ENCODE measurements at regions not wholly inside any gene's neighbourhood (a gene's known extent, or its start where the extent isn't known, plus 50 kb on each side); places are given as distances from the start of the nearest gene placed in this dataset.
A peak's percentile ranks its signal among the peaks of the same experiment; 100 is the strongest.

DNA sequence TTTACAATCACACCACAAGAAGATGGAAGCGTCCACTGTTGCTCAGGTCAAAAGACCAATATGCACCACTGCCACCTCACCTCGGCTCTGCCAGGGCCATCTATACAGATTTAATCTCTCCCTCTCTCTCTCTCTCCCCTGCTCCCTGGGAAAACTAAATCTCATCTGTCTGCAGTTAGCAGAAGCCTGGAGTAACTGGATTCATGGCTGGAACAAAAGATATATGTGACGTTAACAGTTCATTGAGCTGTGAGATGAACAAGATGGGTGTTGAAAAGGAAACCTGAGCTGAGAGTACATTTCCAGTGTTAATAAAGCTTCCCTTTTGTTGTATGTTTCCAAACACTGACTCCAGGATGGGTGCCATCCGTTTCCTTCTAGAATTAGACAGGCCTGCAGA lies 369.7 kb downstream of the CDK5RAP2 start:
- DNase-seq: no peak

GRCh38 chr9:120202856-120203654 lies 376.9 kb downstream of the CDK5RAP2 start:
- DNase-seq: no peak

DNA sequence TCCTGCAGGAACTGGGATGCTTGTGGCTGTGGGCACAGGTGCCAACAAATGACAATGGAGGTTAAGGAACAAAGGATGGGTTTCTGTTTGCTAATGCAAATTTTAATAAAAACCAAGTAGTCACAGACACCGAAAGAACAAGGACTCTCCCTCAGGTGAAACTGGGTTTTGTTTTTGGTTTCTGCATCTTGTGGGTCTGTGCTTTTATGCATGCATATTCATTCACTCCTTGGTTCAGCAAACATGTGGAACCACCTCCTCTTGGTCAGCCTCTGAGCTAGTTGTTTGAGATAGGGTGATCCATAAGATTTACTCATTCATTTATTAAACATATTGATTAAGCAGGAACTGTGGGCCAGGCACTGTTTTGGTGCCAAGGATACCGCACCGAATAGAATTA lies 381.9 kb downstream of the CDK5RAP2 start:
- no peak for DNase-seq

DNA sequence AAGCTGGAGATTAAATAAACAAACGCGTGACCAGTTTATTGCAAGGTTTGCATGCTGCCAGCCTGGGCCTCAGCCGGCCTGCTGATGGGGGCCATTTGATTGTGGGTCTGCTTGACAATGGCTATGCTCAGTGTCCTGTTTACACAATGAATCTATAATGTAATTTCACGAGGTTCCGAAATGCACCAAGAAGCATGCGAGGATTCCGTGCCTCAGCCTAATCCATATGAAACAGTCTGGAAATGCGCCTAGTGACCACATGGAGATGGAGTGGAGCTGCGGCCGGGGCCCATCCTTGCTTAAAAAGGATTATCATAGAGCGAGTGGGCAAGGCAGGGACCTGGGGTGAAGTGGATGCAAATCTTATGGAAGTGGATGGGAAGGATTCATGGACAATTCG lies 382.4 kb downstream of the CDK5RAP2 start:
- DNase-seq: no peak

DNA sequence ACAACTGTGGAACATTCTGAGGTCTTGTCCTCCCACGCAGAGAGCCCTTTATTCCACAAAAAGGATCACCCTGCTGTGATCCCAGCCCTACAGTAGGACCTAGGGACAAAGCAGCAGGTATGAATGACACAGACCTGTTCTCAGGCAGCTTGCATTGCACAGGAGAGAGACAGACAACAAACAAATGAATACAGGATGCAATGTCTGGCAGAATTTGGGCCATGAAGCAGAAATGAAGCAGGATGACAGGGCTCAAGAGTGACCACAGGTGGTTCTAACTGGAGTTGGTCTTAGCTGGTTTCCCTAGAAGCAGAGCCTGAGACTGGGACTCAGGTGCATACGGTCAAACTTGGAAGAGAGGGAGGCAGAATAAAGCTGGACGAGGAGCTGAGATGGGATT lies 388.8 kb downstream of the CDK5RAP2 start:
- DNase-seq: no peak

GRCh38 chr9:120187758-120188157 lies 392.2 kb downstream of the CDK5RAP2 start:
- no peak for DNase-seq

DNA sequence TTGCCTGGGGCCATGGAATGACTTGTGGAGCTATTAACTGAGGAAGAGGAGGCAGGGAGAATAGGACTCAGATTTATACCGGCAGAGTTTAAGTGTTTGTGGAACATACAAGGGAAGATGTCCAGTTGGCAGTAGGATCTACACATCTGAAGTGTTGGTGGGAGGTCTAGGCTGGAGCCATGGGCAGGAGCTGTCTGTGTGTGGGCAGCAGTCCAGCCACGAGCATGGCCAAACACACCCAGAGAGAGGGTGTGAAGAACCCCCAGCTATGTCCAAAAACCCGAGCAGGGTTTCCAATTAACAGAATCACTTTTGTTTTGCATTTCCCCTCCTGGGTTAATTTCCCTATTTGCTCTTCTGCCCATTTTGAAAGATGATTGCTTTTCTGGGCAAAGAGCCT lies 393.7 kb downstream of the CDK5RAP2 start:
- no peak for DNase-seq

DNA sequence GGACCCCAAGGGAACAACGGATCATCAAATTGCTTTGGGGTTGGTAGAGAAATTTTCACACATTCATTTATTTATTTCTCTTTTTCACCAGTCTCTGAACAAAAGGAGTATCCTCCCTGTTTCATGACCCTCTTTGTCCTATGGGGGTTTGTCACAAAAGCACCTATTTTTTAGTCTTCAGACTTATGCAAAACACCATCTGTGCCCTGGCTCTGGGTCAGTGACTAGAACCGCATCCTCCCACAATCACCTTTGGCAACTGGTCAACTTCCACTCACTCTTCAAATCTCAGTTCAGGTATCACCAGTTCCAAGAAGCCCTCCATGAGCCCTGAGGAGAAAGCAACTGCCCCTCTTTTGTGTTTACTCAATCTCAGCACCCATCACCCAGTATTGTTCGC lies 395.7 kb downstream of the CDK5RAP2 start:
- DNase-seq: no peak

GRCh38 chr9:120183615-120184014 lies 396.4 kb downstream of the CDK5RAP2 start:
- no peak for DNase-seq

DNA sequence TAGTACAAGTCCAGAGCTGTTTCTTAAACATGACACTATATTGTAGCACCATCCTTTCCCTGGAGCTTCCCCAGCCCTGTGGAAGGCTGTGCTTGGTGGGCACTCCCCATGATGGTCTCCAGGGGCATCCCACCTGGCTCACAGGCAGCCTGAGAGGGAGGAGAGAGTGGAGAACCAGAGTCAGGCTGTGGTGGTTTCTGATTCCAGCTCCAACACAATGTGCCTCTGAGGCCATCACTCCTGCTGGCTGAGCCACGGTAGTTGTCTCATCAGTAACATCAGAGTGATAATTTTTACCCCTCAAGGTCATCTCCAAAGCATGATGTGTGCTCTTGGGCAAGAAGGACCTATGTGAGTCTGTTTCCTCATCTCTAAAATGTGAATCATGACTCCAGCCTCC lies 398.0 kb downstream of the CDK5RAP2 start:
- DNase-seq: no peak

GRCh38 chr9:120177121-120177520 lies 402.8 kb downstream of the CDK5RAP2 start:
- DNase-seq: no peak

GRCh38 chr9:120175031-120175430 lies 404.9 kb downstream of the CDK5RAP2 start:
- no peak for DNase-seq

DNA sequence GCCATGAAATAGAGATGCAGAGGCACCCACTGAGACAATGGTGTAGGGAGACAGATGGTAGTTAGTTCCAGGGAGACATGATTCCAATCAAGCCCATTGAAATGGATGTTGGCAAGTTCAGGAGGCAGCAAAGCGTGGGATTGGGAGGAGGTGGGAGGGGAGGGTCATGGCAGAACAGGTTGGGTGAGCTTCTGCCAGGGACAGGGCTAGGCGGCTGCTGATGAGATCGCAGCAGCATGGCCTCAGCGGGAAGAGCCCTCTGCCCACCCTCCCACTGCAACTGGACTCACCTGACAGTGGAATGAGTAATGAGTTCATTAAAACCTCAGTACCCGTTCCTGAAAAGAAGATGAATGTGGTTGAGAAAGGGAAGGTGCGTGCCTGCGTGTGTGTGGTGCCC lies 418.2 kb downstream of the CDK5RAP2 start:
- no peak for DNase-seq

DNA sequence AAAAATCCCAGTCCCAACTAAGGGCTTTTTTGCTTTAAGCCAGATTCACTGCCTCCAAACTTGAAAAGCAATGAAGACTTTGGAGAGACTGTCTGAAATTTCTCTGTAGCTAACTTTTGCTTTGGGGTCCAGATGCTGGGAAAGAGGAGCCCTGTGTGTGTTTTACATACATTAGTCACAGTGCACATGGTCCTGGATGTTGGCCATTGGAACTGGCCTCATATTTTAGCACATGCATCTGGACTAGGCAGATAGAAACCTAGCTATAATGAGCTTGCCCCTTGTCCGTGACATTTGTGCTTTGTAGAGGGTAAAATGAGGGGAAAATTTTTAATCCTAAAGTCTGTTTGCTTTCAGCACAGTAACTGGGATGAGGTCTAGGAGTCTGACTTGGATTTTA lies 421.7 kb downstream of the CDK5RAP2 start:
- DNase-seq: no peak

GRCh38 chr9:120156376-120156775 lies 423.6 kb downstream of the CDK5RAP2 start:
- no peak for DNase-seq

DNA sequence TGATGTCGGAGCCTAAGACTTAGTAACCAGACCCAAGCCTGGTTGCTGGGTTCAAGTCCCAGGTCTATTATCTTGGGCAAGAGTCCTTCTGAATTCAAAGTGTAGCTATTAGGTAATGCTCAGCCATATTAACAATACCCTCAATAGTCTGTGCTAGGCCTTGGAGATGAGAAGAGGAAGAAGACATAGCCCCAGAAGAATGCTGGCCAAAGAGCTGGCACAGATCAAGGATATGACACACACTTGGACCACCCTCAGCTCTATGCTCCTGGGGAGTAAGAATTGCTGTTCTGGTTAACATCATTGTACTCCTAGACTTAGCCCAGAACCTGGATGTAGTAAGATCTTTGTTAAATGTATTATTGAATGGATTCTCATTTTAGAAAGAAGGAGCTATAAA lies 426.7 kb downstream of the CDK5RAP2 start:
- no peak for DNase-seq

DNA sequence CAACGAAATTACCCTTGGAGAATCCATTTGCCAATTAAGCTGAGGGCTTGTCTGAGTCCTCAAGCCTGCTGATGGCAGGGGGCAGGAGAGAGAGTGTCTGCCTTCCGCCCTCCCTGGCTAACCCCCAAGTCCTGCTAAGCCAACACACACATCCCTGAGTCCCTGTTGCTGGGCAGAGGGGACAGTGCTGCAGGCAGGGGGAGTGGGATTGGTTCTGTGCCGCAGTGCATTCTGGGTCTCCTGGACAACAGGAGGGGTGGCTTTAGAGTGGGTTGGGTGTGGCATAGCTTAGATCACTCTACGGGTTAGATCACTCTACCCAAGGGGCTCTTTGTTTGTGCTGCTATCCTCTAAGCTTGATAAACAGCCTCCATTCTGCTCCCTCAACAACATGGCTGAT lies 427.7 kb downstream of the CDK5RAP2 start:
- DNase-seq: no peak

DNA sequence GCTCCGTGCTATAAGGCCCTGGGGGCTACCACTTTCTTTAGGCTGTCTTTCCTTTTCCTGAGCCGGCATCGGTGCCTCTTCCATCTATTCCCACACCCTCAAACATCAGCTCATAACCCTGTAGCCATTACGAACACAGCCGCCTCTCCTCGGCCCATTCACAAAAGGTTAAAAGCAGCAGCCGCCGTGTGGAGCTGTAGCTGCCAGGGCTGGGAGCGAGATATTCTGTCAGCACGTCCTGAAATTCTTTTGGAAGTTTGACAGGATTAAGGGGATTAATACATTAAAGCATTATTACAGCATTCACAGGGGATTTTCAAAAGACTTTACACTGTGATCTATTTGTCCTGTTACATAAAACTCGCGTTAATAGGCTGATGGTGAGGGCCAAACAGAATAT lies 428.2 kb downstream of the CDK5RAP2 start:
- DNase-seq: no peak

GRCh38 chr9:120151149-120151548 lies 428.8 kb downstream of the CDK5RAP2 start:
- no peak for DNase-seq

DNA sequence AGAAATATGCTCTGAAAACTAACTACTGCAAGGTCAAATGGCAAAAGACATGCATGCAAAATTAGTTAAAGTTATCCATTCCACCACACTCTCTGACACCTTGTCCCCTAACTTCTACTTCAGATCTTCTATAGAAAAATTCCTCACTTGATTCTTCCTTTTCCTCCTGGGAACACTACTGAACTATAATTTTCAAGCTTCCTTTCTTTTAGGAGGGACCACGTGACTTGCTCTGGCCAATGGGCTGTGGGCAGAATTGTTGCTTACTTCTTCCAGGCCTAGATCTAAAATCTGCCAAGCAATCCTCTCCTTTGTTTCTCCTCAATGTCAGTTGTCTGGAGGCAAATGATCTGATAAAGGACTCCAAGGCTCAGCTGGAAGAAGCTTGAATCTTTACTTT lies 441.0 kb downstream of the CDK5RAP2 start:
- no peak for DNase-seq

DNA sequence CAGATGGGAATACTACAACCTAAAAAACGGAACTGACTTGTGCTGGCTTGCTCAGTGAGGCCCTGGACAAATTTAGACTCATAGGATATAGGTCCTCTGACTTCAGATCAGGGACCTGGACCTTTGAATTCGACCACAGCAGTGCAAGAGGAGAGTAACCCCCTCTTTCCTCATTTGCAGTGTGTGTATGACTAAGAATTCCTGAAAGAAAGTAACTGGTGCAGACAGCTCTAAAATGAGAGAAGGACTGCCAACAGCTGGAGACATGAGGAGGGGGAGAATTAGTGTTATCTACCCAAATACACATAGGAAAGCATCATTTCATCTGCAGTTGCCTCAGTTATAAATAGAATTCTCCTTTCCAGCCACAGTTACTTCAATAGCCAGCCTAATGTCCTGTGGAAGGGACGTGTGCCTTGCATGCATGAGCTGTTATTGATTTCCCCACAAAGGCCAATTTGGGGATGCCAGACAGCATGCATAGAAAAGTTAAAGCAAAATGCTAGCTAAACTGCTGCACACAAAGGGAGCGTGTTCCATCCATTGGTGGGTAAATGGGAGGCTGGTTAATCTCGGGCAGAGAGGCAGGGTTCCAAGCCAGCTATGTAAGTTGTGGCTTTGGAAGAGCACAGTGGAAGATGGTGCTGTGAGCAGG lies 442.7 kb downstream of the CDK5RAP2 start:
- no peak for DNase-seq

- no peak for DNase-seq
Measured at GRCh38 chr9:120136696-120137095, 443.3 kb downstream of the CDK5RAP2 start.

- no peak for DNase-seq
Measured at GRCh38 chr9:120117081-120117480, 462.9 kb downstream of the CDK5RAP2 start.

DNA sequence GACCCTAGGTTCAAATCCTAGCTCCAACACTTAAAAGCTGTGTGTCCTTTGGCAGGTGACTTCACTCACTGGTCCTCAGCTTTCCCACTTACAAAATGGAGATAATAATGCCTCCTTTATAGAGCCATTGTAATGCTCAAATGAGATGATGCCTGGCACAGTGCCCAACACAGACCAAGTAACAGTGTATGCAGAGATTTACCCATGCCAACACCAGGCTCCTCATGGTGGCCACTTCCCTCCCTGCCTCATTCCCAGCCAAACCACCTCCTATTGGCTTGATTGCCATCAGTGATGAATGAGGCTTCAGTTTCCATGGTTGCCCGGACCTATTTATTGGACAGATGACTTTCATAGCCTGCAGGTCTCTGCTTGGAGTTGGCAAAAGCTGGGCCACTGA lies 469.4 kb downstream of the CDK5RAP2 start:
- DNase-seq: no peak

DNA sequence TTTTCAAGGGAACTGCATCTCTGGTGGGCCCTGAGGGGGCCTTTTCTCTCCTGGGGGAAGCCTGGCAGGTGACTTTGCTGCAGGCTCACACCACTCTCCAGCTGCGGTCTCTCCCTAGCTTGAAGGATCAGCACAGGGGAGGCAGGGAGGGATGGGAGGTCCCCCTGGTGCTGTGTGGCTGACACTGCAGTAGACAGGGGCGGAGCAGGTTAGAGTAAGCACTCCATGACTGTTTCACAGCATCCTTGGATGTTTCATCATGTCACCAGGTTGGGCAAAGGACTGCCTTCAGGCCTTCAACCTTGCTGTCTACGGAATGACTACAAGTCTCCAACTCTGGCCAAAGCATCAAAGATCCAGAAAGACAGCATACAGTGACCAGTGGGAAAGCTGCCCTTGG lies 470.7 kb downstream of the CDK5RAP2 start:
- DNase-seq: peak; percentile 5

Data from hematopoietic multipotent progenitor cell treated with erythropoietin and hydrocortisone succinate and interleukin-3 and kit ligand, for 8 days (in vitro differentiated cells).